ENCODE measurements at regions not wholly inside any gene's neighbourhood (a gene's known extent, or its start where the extent isn't known, plus 50 kb on each side); places are given as distances from the start of the nearest gene placed in this dataset.

DNA sequence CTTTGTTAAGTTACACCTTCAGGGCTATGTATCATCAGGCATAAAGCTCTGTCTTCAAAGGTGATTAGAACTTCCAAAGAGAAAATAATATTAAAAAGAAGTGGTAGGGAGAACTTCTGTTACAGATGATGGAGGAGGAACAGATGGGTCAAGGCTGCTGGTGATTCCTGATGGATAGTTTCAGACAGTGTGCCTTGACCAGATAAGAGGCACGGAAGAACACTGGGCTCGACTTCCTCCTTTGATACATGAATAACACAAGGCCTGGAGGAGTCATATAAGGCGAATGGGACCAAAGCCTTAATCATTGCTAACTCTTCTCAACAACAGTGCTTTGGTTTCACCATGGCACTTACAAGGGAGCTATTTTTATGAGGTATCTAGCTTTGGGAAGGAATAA, 128.1 kb upstream of the RXFP2 start:
- intact Hi-C loops (cut with DNase I), result no loop called here
- no peaks in the 10 kb centered on the region for H3K9me3 ChIP-seq
- no peaks in the 10 kb centered on the region for H3K27me3 ChIP-seq
- H3K4me3 ChIP-seq, result no peak overlapping the region
- H3K27ac ChIP-seq, result no peak overlapping the region
- TF ChIP-seq, protein P1, sequence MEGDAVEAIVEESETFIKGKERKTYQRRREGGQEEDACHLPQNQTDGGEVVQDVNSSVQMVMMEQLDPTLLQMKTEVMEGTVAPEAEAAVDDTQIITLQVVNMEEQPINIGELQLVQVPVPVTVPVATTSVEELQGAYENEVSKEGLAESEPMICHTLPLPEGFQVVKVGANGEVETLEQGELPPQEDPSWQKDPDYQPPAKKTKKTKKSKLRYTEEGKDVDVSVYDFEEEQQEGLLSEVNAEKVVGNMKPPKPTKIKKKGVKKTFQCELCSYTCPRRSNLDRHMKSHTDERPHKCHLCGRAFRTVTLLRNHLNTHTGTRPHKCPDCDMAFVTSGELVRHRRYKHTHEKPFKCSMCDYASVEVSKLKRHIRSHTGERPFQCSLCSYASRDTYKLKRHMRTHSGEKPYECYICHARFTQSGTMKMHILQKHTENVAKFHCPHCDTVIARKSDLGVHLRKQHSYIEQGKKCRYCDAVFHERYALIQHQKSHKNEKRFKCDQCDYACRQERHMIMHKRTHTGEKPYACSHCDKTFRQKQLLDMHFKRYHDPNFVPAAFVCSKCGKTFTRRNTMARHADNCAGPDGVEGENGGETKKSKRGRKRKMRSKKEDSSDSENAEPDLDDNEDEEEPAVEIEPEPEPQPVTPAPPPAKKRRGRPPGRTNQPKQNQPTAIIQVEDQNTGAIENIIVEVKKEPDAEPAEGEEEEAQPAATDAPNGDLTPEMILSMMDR (IDR thresholded peaks at IDR 0.05), result no peak
- H3K9ac ChIP-seq (ENCODE audit: low read depth in 2 of 2, low read length in 2 of 2), result no peak overlapping the region
- H3K4me1 ChIP-seq, result no peaks in the 10 kb centered on the region
- no peak for DNase-seq
- H3K36me3 ChIP-seq, result no peaks in the 10 kb centered on the region

DNA sequence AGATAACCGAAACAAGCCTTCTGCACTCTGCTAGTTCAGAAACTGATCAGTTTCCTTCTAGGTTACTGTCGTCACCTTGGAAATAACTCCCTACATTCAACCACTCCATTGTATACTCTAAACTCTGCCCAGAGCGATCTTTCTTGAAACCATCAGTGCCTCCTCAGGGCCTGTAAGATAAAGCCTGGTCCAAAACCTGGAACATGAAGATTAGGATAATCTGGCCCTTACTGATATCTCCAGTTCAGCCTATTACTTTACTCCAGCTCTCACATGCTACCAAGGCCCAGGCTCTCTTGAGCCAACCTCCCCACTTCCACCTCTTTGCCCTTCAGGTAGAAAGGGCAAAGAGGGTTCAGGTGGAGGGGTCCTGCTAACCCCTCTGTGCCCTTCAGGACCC, 125.3 kb upstream of the RXFP2 start:
- Histone ChIP-seq H3K27ac (no peak overlapping the region), H3K4me1 (no peaks in the 10 kb centered on the region), H3K4me3 (no peak overlapping the region), H3K9ac (ENCODE audit: low read depth in 2 of 2, low read length in 2 of 2) (no peak overlapping the region), H3K36me3 (no peaks in the 10 kb centered on the region), H3K27me3 (no peaks in the 10 kb centered on the region), H3K9me3 (no peaks in the 10 kb centered on the region)
- intact Hi-C loops (cut with DNase I), result no loop called here
- TF ChIP-seq, protein P1 (IDR thresholded peaks at IDR 0.05), result no peak
- DNase-seq, result no peak

DNA sequence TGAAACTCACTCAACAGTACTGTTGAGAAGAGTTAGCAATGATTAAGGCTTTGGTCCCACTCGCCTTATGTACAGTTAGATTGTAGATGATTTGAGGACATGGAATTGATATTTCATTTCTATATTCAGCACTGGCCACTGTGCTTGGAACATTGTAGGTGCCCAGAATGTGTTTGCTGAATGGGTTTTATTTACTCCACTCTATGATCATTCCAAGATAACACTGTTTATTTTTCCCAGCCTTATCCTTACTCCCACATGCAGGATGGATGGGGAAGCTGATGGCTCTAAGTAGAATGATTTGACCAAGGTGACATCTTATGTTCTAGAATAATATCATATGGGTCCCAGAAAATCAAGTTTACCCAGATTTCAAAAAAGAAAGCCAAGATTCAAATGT, 124.6 kb upstream of the RXFP2 start:
- TF ChIP-seq, protein P1 (IDR thresholded peaks at IDR 0.05), result no peak
- H3K36me3 ChIP-seq, result no peaks in the 10 kb centered on the region
- no peak for DNase-seq
- intact Hi-C loops (cut with DNase I), result no loop called here
- H3K4me1 ChIP-seq, result no peaks in the 10 kb centered on the region
- H3K27me3 ChIP-seq, result no peaks in the 10 kb centered on the region
- H3K27ac ChIP-seq, result no peak overlapping the region
- no peak overlapping the region for H3K9ac ChIP-seq (ENCODE audit: low read depth in 2 of 2, low read length in 2 of 2)
- H3K9me3 ChIP-seq, result no peaks in the 10 kb centered on the region
- H3K4me3 ChIP-seq, result no peak overlapping the region

DNA sequence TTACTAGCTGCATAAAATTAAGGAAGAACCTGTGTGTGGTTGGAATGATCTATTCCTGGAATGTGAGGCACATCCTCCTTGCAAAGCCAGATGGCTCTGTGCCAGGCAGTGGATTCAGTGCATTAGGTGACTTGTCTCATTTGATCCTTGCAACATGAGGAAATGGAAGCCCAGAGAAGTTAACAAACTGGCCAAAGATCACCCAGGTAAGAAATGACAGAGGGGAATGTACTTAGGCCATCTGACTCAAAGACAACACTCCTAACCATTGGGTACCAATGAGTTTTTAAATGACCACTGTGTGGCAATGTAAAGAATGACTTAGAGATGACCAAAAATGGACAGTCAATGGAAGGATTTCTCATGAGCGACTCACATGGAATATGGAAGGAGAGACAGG, 114.2 kb upstream of the RXFP2 start:
- TF ChIP-seq, protein P1 (IDR thresholded peaks at IDR 0.05), result no peak
- DNase-seq, result no peak
- no peak overlapping the region for H3K27ac ChIP-seq
- H3K4me3 ChIP-seq, result no peak overlapping the region
- no peaks in the 10 kb centered on the region for H3K4me1 ChIP-seq
- intact Hi-C loops (cut with DNase I), result no loop called here
- no peaks in the 10 kb centered on the region for H3K27me3 ChIP-seq
- no peak overlapping the region for H3K9ac ChIP-seq (ENCODE audit: low read depth in 2 of 2, low read length in 2 of 2)
- no peaks in the 10 kb centered on the region for H3K36me3 ChIP-seq
- H3K9me3 ChIP-seq, result no peaks in the 10 kb centered on the region

DNA sequence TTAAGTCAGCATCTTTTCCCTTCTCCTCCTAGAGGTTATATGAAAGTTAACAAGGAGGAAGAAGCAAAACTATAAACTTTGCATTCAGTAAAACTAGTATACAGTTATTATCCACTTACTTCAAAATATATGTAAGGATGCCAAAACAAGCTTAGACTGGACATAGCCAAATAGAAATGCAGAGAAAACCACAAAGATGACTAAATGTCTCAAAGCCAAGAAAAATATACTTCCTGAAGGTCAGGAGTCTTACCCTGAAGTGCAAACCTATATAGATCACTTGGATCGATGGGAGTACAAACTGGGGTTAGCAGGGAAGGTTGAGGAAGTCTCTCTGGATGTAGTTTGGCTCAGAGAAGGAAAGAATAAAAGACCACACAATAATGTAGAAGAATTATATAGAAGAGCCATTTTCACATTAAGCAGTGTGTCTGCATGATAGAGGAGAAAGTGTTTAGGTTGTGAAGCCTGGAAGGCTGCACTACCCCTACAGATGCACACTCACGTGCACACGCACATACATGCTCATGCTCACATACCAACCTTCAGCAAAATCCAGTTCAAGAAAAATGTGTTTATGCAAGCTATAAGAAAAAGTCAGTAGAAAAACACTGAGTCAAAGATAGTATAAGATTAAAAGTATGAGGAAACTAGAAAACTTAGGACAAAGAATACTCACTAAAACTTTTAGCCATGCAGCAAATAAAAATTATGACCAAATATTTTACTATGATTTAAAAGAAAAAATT, 112.1 kb upstream of the RXFP2 start:
- intact Hi-C loops (cut with DNase I), result no loop called here
- Histone ChIP-seq H3K36me3 (no peaks in the 10 kb centered on the region), H3K9me3 (no peaks in the 10 kb centered on the region), H3K4me1 (no peaks in the 10 kb centered on the region), H3K9ac (ENCODE audit: low read depth in 2 of 2, low read length in 2 of 2) (no peak overlapping the region), H3K27me3 (no peaks in the 10 kb centered on the region), H3K4me3 (no peak overlapping the region), H3K27ac (no peak overlapping the region)
- TF ChIP-seq, protein P1 (IDR thresholded peaks at IDR 0.05), result no peak
- DNase-seq, result no peak

Measured in colonic mucosa (tissue), 4 donors.